HEK293T (cell line): ENCODE measurements at regions not wholly inside any gene's neighbourhood (a gene's known extent, or its start where the extent isn't known, plus 50 kb on each side); places are given as distances from the start of the nearest gene placed in this dataset.

Experiments
- ARNT ChIP-seq: fragments of 450-650 bp; IDR thresholded peaks from 2 replicates; pipeline ENCODE4 v1.6.1; 2017; ENCODE audit warnings: mild to moderate bottlenecking
- BHLHE40 ChIP-seq: fragments of 450-650 bp; IDR thresholded peaks from 2 replicates; pipeline ENCODE4 v1.6.1; 2016; ENCODE audit warnings: mild to moderate bottlenecking, moderate library complexity, borderline replicate concordance
- CTBP1 ChIP-seq: fragments of 450-650 bp; IDR thresholded peaks from 2 replicates; pipeline ENCODE4 v1.6.1; 2016; ENCODE audit warnings: borderline replicate concordance

- TF ChIP-seq ARNT (no peak), BHLHE40 (no peak), CTBP1 (no peak)
These were observed 85.2 kb upstream of the NCOR2 start for GRCh38 chr12:124652661-124653060.
